ENCODE measurements at regions not wholly inside any gene's neighbourhood (a gene's known extent, or its start where the extent isn't known, plus 50 kb on each side); places are given as distances from the start of the nearest gene placed in this dataset.

- FAIRE-seq (no peak), DNase-seq (ENCODE audit: insufficient read length, low spot score) (no peak)
Measured at GRCh38 chr22:46074771-46075551, 75.4 kb upstream of the PPARA start.

DNA sequence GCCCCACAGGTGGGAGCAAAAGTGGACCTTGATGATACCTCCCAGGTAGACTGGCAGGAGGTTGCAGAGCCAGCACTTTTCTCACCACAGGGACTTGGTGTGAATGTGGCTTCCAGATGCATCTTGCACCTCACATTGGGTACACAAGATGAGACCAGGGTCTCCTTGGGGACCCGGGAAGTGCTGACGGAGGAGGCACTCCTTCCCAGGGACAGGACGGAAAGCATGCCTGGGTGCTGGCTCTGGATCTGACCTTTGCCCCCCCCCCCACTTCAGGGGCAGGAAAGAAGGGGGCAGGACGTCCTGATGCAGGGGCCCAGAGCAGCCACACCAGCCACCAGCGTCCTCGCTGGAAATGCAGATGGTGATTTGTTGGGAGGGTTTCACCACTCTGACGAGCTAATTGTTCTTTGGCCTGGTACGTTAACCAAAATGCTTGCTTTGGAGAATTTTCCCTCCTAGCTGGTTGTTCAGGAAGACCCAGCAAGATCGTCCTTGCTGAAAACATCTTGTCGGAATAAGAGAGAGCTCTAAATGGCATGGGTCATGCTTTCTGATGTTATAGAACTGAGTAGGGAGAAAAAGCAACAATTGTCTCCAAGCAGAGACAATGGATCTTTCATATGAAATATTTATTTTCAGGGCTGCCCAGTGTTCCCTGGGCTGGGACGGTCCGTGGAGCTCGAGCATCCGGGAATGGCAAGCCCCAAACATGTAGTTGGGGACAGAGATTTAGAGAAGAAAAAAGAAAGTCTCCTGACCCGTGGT lies 74.4 kb upstream of the PPARA start:
- DNase-seq (ENCODE audit: insufficient read length, low spot score) (no peak), FAIRE-seq (no peak)

- FAIRE-seq (no peak), DNase-seq (ENCODE audit: insufficient read length, low spot score) (no peak)
Measured at GRCh38 chr22:46076651-46077339, 73.5 kb upstream of the PPARA start.

GRCh38 chr22:46077669-46078099 lies 72.6 kb upstream of the PPARA start:
- no peak for FAIRE-seq

DNA sequence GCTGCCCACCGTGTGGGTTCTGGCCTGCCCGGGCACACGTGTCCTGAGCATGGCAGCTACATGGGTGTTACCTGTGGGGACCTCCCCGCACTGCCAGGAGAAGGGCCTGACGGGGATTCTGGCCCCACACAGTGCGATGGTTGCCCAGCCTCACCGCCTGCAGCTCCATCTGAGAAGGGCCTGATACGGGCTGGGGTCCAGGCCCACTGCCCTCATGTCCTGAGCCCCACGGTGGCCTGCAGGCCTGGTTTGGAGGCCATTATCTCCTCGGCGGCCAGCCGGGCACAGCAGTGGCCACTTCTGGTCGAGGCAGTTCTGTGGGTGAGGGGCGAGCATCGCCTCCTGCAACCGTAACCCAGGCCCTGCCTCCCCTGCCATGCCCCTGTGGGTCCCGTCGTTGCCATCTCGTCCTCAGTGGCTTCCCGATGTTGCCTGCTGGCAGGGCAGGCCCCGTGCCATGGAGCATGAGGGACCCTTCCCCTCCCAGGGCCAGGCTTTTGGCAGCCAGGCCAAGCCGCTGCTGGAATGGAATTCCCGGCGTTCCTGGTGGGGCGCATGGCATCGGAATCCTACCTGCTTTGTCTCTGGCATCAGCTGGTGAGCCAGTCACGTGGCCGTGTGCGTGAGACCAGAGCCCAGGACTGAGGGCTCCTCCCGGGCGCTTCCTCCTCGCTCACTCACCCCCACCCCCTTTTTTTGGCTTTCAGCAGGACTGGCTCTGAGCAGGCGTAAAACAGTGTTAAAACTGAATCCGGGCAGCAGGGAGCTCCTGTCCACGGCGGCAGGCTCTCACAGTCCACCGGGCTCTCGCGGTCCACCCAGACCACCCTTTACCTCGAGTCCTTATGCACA lies 71.9 kb upstream of the PPARA start:
- DNase-seq (ENCODE audit: insufficient read length, low spot score) (no peak), FAIRE-seq (no peak)

More at GRCh38 chr22:46077669-46078099, 72.6 kb upstream of the PPARA start:
- no peak for DNase-seq (ENCODE audit: insufficient read length, low spot score)

GRCh38 chr22:46079093-46079860 lies 71.0 kb upstream of the PPARA start:
- no peak for DNase-seq (ENCODE audit: insufficient read length, low spot score)

DNA sequence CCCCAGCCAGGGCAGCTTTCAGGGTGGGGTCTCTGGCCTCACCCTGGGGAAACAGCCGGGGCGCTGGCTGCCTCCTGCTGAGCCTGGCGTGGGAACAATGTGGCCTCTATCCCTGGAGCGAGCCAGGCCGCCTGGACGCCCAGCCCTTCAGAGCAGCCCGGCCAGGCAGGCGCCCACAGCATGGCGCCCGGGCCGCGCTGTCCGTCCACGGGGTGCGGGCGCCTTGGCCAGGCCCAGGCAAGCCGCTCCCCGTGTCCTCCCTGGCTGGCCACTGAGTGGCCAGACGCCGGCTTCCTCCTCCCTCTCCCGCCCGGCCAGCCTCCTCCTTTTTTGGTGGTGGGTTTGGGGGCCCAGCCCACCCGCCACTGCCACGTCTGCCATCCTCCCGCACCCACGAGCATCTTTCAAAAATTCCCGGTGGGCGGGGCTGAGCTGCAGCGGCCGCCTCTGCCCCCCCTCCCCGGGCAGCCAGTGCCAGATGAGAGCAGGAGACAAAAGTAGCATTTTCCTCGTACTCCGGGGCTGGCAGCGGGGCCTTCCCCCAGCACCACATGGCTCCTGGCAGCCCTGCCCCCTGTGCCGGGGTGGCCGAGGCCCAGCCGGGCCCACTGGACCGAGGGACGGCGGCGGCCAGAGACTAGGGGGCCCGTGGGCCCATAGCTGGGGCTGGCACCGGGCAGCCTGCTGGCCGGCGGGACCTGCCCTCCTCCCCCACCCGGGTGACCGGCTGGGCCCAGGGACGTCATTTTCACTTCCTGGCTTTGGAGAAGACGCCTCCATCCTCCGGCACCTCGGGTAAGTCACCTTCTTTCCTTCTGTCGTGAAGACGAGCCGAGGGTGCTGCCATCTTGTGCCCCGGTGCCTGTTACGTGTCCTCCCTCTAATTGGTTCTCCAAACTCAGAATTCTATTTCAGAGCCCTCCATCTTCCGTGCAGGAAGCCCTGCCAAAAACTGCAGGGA lies 70.2 kb upstream of the PPARA start:
- FAIRE-seq, result no peak

More at GRCh38 chr22:46079093-46079860, 71.0 kb upstream of the PPARA start:
- FAIRE-seq, result no peak

GRCh38 chr22:46081036-46081830 lies 69.1 kb upstream of the PPARA start:
- FAIRE-seq (no peak), DNase-seq (ENCODE audit: insufficient read length, low spot score) (no peak)

More for the DNA sequence above, 70.2 kb upstream of the PPARA start:
- DNase-seq (ENCODE audit: insufficient read length, low spot score), result no peak

DNA sequence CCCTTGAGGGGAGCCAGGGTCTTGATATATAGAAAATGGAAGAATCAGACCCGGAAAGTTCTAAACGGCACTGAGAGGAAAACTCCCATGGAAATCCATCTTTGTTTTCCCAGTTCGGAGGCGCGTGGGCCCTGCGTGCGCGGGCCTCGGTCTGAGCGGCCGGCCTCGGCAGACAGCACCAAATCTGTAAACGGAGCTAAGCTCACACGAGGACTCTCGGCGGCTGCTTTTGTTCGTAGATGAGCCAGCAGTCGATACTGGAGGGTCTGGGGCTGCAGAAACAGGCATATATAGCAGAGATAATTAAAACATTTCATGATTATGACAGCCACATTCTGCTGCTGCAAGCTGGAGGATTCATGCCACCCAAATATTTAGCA lies 68.5 kb upstream of the PPARA start:
- FAIRE-seq (no peak), DNase-seq (ENCODE audit: insufficient read length, low spot score) (no peak)

DNA sequence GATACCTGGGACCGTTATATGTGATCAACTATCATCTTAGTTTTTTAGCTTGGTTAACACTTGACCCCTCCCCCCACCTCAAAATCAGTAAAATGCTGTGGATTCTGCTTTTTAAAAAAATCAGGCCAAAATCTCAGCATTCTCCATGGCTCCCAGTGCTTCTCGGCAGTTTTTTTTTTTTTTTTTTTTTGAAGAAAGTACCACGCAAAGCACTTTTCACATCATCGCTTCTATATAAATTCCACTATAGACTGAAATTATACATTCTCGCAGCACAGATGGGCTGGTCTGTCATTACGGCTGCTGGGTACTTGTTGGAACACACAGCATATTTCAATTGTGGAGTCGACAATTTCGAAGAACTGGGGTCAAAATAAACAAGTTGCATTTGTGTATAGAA lies 67.7 kb upstream of the PPARA start:
- DNase-seq (ENCODE audit: insufficient read length, low spot score) (no peak), FAIRE-seq (no peak)

DNA sequence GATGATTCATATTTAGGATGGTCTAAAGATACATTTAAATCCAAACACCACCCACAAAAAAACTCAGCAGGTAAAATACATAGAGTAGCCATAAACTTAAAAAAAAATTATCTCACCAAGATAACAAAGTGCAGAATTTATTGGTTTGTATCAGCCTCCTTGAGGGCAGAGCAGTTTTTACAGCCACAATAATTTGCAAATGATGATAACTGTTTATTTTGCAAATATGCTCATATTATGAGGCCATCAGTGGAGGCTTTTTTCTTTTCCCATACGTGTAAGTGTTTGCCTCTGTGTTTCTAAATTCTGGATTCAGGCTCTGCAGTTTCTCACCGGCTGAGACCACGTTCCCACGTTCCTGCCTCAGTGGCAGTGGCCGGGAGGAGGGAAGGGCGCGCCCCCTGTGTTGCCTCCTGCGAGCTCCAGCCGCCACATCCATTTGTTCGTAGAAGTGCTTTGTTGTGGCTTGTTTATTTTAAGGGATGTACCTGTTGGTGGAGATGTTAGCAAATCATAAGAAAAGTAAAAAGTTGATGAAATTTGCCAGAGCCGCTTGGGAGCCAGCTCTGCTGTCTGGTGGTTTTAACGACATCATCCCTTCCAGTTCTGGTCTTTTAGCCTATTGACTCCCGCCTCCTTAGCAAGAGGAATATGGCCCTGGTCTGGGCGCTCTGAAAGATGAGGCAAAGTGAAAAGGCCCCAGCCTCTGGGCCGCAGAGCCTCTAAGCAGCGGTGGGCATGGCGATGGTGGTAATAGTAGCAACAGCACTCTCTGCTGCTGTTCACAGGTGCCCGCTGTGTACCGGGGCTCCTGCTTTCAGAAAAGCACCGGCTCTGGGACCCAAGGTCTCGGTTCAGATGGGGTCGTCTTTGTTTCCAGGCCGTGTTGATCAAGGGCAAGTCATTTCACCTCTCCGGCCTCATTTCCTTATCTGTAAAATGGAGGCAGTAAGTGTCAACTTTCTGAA lies 66.7 kb upstream of the PPARA start:
- FAIRE-seq (no peak), DNase-seq (ENCODE audit: insufficient read length, low spot score) (no peak)

GRCh38 chr22:46084376-46084775 lies 66.0 kb upstream of the PPARA start:
- FAIRE-seq, result peak; percentile 55
- DNase-seq (ENCODE audit: insufficient read length, low spot score), result no peak

DNA sequence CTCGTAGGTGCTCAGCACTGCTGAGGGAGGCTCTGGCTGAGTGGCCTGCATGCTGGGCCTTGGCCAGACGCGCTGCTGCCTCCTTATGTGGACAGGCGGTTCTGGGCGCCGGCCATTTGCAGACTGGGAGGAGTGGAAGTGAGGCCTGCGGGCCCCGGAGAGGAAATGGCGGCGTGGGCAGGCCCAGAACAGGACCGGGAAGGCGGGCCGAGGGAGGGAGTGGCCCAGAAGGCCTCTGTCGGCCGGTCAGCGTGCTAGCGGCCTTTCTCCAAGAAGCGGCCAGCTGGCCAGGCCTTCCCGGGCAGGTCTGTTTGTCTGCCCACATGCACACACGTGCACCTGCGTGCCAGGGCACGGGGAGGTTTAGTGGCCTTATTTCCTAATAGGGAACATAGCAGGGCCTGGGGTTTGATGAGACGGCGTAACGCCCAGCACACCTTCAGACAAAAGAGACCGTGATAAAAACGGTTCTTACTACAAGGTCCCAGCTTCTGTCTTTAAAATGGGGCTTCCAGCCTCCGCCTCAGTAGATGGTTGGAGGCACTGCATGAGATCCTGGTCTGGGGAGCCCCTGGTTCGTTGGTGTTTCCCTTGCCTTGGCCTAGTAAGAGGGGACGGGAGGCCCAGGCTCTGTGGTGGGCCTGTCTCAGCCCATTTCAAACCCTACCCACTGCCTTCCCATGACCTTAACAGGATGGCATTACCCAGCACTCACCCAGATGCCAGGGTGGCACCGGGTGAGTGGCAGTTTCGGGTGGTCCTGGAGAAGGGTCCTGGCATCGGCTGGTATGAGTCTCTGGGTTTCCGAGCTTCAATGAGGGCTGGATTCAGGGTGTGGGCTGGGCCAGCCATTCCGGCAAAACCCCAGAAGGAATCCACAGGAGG lies 65.1 kb upstream of the PPARA start:
- DNase-seq (ENCODE audit: insufficient read length, low spot score) (no peak), FAIRE-seq (no peak)

DNA sequence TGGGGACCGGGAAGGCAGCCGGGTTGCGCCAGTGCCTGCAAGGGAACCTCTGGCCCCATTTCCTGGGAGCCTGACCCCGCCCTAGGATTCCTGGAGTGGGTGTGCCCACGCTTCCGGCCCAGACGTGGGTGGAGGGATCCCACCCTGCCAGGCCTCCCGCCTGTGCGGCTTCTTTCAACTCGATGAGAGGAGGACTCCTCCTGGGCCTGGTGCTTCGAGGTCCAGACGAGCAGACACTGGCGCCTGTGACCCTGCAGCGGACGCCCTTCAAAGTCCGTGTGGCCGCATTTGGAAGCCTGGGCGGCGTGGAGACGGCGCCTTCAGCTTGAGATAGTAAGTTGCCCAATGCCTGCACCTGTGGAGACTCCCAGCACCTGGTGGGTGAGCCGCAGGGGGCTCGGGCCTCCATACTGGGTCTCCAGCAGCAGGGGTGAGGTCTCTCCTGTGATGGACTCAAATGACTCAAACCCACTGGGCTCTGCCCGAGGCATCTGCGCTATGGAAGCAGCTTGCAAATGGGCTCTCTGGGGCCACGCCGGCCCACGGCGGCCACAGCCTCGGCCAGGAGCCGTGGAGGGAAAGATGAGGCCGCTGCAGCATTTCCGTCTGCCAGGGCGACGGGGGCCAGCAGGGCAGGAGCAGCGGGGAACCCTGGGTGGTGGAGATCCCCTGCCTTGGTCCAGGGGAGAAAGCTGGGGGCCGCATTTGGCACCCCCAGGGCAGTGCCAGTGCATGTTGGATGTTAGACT lies 64.3 kb upstream of the PPARA start:
- DNase-seq (ENCODE audit: insufficient read length, low spot score), result no peak
- FAIRE-seq, result no peak
